ENCODE measurements at regions not wholly inside any gene's neighbourhood (a gene's known extent, or its start where the extent isn't known, plus 50 kb on each side); places are given as distances from the start of the nearest gene placed in this dataset.

DNA sequence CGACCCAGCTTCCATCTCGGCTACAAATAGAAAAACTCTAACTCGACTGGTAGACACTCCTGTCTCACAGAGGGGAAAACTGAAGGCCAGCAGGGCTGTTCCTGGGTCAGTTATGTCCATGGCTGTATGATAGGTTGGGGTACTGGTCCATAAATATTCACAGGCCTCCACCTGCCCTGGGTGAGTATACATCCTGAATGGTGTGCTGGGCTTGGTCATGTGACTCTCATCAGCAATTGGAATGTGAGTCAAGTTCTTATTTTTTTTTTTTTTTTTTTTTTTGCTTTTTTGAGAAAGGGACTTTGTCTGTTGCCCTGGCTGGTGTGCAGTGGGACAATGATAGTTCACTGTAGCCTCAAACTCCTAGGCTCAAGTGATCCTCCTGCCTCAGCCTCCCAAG is 58.3 kb upstream of the NEK6 start:
- Histone ChIP-seq H3K4me2 (ENCODE audit: low read length) (no peak overlapping the region), H3K36me3 (ENCODE audit: low read depth, low read length) (no peaks in the 10 kb centered on the region), H3K9me3 (ENCODE audit: low read length) (no peaks in the 10 kb centered on the region), H3K79me2 (ENCODE audit: low read length) (no peaks in the 10 kb centered on the region), H3K27ac (ENCODE audit: low read length) (no peak overlapping the region), H3K4me1 (ENCODE audit: insufficient read depth, low read length) (no peaks in the 10 kb centered on the region), H2AFZ (ENCODE audit: low read length) (no peak overlapping the region), H3K9me2 (replicated peaks; ENCODE audit: low read length) (no peaks in the 10 kb centered on the region), H4K20me1 (ENCODE audit: low read length) (no peaks in the 10 kb centered on the region), H3K9ac (ENCODE audit: low read length) (no peak overlapping the region), H3F3A (ENCODE audit: low read length, unreplicated experiment) (no peaks in the 10 kb centered on the region), H3K27me3 (ENCODE audit: low read length) (no peaks in the 10 kb centered on the region), H3K4me3 (ENCODE audit: low read length) (no peak overlapping the region)
- CTCF ChIA-PET, result no interaction called here
- ATAC-seq (no peak), DNase-seq (no peak)
- no peak for TF ChIP-seq EZH2 (IDR thresholded peaks at IDR 0.05; ENCODE audit: low read length, unreplicated experiment)
- no peak for TF ChIP-seq EZH2phosphoT487 (IDR thresholded peaks at IDR 0.05; ENCODE audit: borderline replicate concordance, low read length)
- TF ChIP-seq, protein P1, sequence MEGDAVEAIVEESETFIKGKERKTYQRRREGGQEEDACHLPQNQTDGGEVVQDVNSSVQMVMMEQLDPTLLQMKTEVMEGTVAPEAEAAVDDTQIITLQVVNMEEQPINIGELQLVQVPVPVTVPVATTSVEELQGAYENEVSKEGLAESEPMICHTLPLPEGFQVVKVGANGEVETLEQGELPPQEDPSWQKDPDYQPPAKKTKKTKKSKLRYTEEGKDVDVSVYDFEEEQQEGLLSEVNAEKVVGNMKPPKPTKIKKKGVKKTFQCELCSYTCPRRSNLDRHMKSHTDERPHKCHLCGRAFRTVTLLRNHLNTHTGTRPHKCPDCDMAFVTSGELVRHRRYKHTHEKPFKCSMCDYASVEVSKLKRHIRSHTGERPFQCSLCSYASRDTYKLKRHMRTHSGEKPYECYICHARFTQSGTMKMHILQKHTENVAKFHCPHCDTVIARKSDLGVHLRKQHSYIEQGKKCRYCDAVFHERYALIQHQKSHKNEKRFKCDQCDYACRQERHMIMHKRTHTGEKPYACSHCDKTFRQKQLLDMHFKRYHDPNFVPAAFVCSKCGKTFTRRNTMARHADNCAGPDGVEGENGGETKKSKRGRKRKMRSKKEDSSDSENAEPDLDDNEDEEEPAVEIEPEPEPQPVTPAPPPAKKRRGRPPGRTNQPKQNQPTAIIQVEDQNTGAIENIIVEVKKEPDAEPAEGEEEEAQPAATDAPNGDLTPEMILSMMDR (conservative IDR thresholded peaks at IDR 0.05; ENCODE audit: low read depth, low read length), result no peak
- POLR2A ChIA-PET (ENCODE audit: unreplicated experiment), result no interaction called here
- intact Hi-C loops (cut with micrococcal nuclease), result no loop called here
- BruUV-seq (replicated peaks), result no TSS peak

- no peak for DNase-seq
- no peaks in the 10 kb centered on the region for H3F3A ChIP-seq (ENCODE audit: low read length, unreplicated experiment)
- no peaks in the 10 kb centered on the region for H3K4me1 ChIP-seq (ENCODE audit: insufficient read depth, low read length)
- H3K9ac ChIP-seq (ENCODE audit: low read length), result no peak overlapping the region
- H3K9me2 ChIP-seq (replicated peaks; ENCODE audit: low read length), result no peaks in the 10 kb centered on the region
- H3K4me2 ChIP-seq (ENCODE audit: low read length), result no peak overlapping the region
- BruUV-seq (replicated peaks), result no TSS peak
- H3K27me3 ChIP-seq (ENCODE audit: low read length), result no peaks in the 10 kb centered on the region
- H3K36me3 ChIP-seq (ENCODE audit: low read depth, low read length), result no peaks in the 10 kb centered on the region
- ATAC-seq, result no peak
- no peaks in the 10 kb centered on the region for H4K20me1 ChIP-seq (ENCODE audit: low read length)
- ChIA-PET CTCF (no interaction called here), POLR2A (ENCODE audit: unreplicated experiment) (no interaction called here)
- no peak for TF ChIP-seq EZH2 (IDR thresholded peaks at IDR 0.05; ENCODE audit: low read length, unreplicated experiment)
- TF ChIP-seq EZH2phosphoT487 (IDR thresholded peaks at IDR 0.05; ENCODE audit: borderline replicate concordance, low read length), result no peak
- TF ChIP-seq, protein P1 (conservative IDR thresholded peaks at IDR 0.05; ENCODE audit: low read depth, low read length), result no peak
- no peaks in the 10 kb centered on the region for H3K9me3 ChIP-seq (ENCODE audit: low read length)
- intact Hi-C loops (cut with micrococcal nuclease), result no loop called here
- H3K79me2 ChIP-seq (ENCODE audit: low read length), result no peaks in the 10 kb centered on the region
- no peak overlapping the region for H2AFZ ChIP-seq (ENCODE audit: low read length)
- no peak overlapping the region for H3K27ac ChIP-seq (ENCODE audit: low read length)
- H3K4me3 ChIP-seq (ENCODE audit: low read length), result no peak overlapping the region
Observed at GRCh38 chr9:124202447-124202971, 55.2 kb upstream of the NEK6 start.

DNA sequence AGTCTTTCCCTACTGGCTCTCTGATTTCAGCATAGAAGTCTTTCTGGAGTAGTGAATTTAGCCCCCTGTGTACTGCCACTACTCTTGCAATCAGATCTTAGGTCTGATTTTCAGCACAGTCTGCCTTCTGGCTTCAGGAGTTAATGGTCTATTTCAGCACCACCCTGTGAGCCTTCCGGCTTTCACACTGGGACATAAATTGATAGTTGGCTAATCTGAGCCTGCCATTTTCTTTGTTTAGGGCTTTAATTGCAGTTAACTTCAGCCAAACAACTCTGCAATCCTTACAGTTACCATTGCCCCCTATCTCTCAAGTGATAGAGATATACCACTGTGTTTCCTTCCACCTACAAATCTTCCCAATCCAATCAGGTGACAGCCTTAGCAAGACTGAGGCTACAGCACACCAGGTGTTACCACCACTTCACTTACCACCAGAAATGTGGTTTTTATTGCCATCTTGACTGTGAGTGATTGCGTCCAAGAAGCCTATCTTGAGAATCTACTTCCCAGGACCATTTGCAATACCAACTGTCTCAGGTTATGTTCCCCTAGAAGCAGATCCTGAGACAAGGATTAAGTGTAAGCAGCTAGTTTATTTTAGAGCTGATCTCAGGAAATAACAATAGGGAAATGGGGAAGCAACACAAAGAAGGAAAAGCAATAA is 51.9 kb upstream of the NEK6 start:
- no peak overlapping the region for H2AFZ ChIP-seq (ENCODE audit: low read length)
- H3K9me3 ChIP-seq (ENCODE audit: low read length), result no peaks in the 10 kb centered on the region
- H3K4me1 ChIP-seq (ENCODE audit: insufficient read depth, low read length), result peaks cover 3% of the 10 kb centered on the region
- no peak overlapping the region for H3K9ac ChIP-seq (ENCODE audit: low read length)
- DNase-seq, result no peak
- BruUV-seq (replicated peaks), result no TSS peak
- H3K79me2 ChIP-seq (ENCODE audit: low read length), result no peaks in the 10 kb centered on the region
- ChIA-PET POLR2A (ENCODE audit: unreplicated experiment) (no interaction called here), CTCF (no interaction called here)
- no peak for ATAC-seq
- TF ChIP-seq, protein P1 (conservative IDR thresholded peaks at IDR 0.05; ENCODE audit: low read depth, low read length), result no peak
- no peak for TF ChIP-seq EZH2 (IDR thresholded peaks at IDR 0.05; ENCODE audit: low read length, unreplicated experiment)
- TF ChIP-seq EZH2phosphoT487 (IDR thresholded peaks at IDR 0.05; ENCODE audit: borderline replicate concordance, low read length), result no peak
- H3K36me3 ChIP-seq (ENCODE audit: low read depth, low read length), result no peaks in the 10 kb centered on the region
- intact Hi-C loops (cut with micrococcal nuclease), result no loop called here
- no peak overlapping the region for H3K4me3 ChIP-seq (ENCODE audit: low read length)
- no peak overlapping the region for H3K27ac ChIP-seq (ENCODE audit: low read length)
- no peaks in the 10 kb centered on the region for H3F3A ChIP-seq (ENCODE audit: low read length, unreplicated experiment)
- no peaks in the 10 kb centered on the region for H4K20me1 ChIP-seq (ENCODE audit: low read length)
- no peaks in the 10 kb centered on the region for H3K9me2 ChIP-seq (replicated peaks; ENCODE audit: low read length)
- H3K4me2 ChIP-seq (ENCODE audit: low read length), result no peak overlapping the region
- no peaks in the 10 kb centered on the region for H3K27me3 ChIP-seq (ENCODE audit: low read length)
